IPS-15b (cell line): ENCODE measurements at regions not wholly inside any gene's neighbourhood (a gene's known extent, or its start where the extent isn't known, plus 50 kb on each side); places are given as distances from the start of the nearest gene placed in this dataset.
"Not testable (repeated sequence)": the region's sequence is repeated elsewhere in the genome, so short reads cannot be mapped to it uniquely, and the experiment has no call there.

Experiments used
- H3K27me3 ChIP-seq: one replicate; pipeline ENCODE4 v1.6.1; 2013; ENCODE audit warnings: low read length; ENCODE audit not compliant: control insufficient read depth, insufficient read depth
- H3K36me3 ChIP-seq: one replicate; pipeline ENCODE4 v1.6.1; 2013; ENCODE audit warnings: low read length; ENCODE audit not compliant: control insufficient read depth, insufficient read depth
- H3K4me1 ChIP-seq: one replicate; pipeline ENCODE4 v1.6.1; 2013; ENCODE audit warnings: mild to moderate bottlenecking, low read length; ENCODE audit not compliant: control insufficient read depth, insufficient read depth
- H3K4me3 ChIP-seq: one replicate; pipeline ENCODE4 v1.5.1; 2013; ENCODE audit warnings: low read depth, low read length
- H3K9ac ChIP-seq: one replicate; pipeline ENCODE4 v1.6.1; 2013; ENCODE audit warnings: low read depth, mild to moderate bottlenecking, low read length
- H3K9me3 ChIP-seq: one replicate; pipeline ENCODE4 v1.6.1; 2013; ENCODE audit warnings: mild to moderate bottlenecking, low read length; ENCODE audit not compliant: control insufficient read depth, insufficient read depth

- H3K27me3 ChIP-seq, result no peaks in the 10 kb centered on the region
- no peaks in the 10 kb centered on the region for H3K36me3 ChIP-seq
- no peak overlapping the region for H3K4me3 ChIP-seq
- H3K9ac ChIP-seq, result no peak overlapping the region
- no peaks in the 10 kb centered on the region for H3K9me3 ChIP-seq
- H3K4me1 ChIP-seq, result no peaks in the 10 kb centered on the region
Observed at GRCh38 chr10:6689036-6689435, 109.0 kb upstream of the PRKCQ start.

- Histone ChIP-seq H3K9ac (no peak overlapping the region), H3K36me3 (no peaks in the 10 kb centered on the region), H3K4me3 (no peak overlapping the region), H3K4me1 (peaks cover 4% of the 10 kb centered on the region), H3K27me3 (no peaks in the 10 kb centered on the region), H3K9me3 (no peaks in the 10 kb centered on the region)
Observed at GRCh38 chr10:6680735-6681134, 100.7 kb upstream of the PRKCQ start.

DNA sequence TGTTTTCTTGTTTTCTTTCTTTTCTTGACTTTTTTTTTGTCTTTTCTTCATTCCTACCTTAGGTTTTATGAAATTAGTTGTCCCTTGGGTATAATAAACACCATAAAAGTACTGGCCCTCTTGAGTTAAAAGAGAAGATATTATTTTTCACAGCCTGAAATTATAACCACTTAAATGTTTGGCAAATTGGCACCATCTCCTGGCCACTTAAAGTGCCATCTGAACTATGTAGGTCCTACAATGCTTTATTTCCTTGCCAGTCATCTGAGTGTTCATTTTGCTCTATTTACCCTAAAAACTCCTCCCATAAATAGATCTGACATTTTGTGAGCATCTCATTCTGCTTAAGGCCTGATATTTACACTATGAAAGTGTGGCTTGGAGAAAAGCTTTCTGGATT is 98.9 kb upstream of the PRKCQ start:
- no peaks in the 10 kb centered on the region for H3K36me3 ChIP-seq
- no peaks in the 10 kb centered on the region for H3K9me3 ChIP-seq
- no peak overlapping the region for H3K4me3 ChIP-seq
- peaks cover 4% of the 10 kb centered on the region for H3K4me1 ChIP-seq
- no peak overlapping the region for H3K9ac ChIP-seq
- no peaks in the 10 kb centered on the region for H3K27me3 ChIP-seq

DNA sequence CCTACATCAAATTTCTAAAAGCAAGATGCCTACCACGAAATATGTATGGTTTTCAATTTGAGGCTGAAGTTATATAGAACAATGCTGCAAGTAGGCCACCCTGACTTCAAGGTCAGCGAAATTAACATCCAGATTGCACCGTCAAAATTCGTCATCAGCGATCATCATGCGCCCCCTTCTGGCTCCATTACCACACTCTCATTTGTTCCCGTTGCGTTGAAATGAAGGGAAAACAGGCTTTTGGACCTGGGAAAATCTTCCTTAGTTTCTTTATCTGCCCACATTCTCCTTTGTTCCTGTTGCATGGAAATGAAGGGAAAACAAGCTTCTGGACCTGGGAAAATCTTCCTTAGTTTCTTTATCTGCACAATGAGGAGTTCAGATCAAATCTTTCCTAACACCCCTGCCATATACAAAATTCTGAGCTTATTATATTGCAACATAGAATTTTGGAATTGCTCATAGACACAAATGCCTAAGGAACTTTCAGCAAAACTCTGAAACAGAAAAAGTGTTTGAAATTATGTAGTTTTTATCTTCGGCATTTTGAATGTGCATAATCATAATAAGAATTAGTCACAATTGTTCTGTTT is 98.2 kb upstream of the PRKCQ start:
- peaks cover 4% of the 10 kb centered on the region for H3K4me1 ChIP-seq
- H3K9ac ChIP-seq, result no peak overlapping the region
- no peaks in the 10 kb centered on the region for H3K36me3 ChIP-seq
- no peaks in the 10 kb centered on the region for H3K27me3 ChIP-seq
- H3K4me3 ChIP-seq, result no peak overlapping the region
- no peaks in the 10 kb centered on the region for H3K9me3 ChIP-seq

DNA sequence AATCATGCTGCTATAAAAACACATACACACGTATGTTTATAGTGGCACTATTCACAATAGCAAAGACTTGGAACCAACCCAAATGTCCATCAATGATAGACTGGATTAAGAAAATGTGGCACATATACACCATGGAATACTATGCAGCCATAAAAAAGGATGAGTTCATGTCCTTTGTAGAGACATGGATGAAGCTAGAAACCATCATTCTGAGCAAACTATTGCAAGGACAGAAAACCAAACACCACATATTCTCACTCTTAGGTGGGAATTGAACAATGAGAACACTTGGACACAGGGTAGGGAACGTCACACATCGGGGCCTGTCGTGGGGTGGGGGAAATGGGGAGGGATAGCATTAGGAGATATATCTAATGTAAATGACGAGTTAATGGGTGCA is 97.1 kb upstream of the PRKCQ start:
- H3K4me1 ChIP-seq, H3K36me3 ChIP-seq, H3K9me3 ChIP-seq, H3K4me3 ChIP-seq, H3K27me3 ChIP-seq, H3K9ac ChIP-seq: not testable (repeated sequence)

GRCh38 chr10:6674291-6674690 is 94.2 kb upstream of the PRKCQ start:
- H3K4me3 ChIP-seq, result no peak overlapping the region

GRCh38 chr10:6671976-6672375 is 91.9 kb upstream of the PRKCQ start:
- Histone ChIP-seq H3K4me3 (no peak overlapping the region), H3K27me3 (no peaks in the 10 kb centered on the region), H3K36me3 (no peaks in the 10 kb centered on the region), H3K4me1 (no peaks in the 10 kb centered on the region), H3K9me3 (no peaks in the 10 kb centered on the region), H3K9ac (no peak overlapping the region)

More at GRCh38 chr10:6674291-6674690, 94.2 kb upstream of the PRKCQ start:
- H3K4me1 ChIP-seq, result no peaks in the 10 kb centered on the region
- no peak overlapping the region for H3K9ac ChIP-seq
- H3K36me3 ChIP-seq, result no peaks in the 10 kb centered on the region
- no peaks in the 10 kb centered on the region for H3K9me3 ChIP-seq
- H3K27me3 ChIP-seq, result no peaks in the 10 kb centered on the region

- Histone ChIP-seq H3K4me3 (no peak overlapping the region), H3K9me3 (no peaks in the 10 kb centered on the region), H3K36me3 (no peaks in the 10 kb centered on the region), H3K9ac (no peak overlapping the region), H3K27me3 (no peaks in the 10 kb centered on the region), H3K4me1 (no peaks in the 10 kb centered on the region)
Observed at GRCh38 chr10:6669269-6669859, 89.3 kb upstream of the PRKCQ start.

DNA sequence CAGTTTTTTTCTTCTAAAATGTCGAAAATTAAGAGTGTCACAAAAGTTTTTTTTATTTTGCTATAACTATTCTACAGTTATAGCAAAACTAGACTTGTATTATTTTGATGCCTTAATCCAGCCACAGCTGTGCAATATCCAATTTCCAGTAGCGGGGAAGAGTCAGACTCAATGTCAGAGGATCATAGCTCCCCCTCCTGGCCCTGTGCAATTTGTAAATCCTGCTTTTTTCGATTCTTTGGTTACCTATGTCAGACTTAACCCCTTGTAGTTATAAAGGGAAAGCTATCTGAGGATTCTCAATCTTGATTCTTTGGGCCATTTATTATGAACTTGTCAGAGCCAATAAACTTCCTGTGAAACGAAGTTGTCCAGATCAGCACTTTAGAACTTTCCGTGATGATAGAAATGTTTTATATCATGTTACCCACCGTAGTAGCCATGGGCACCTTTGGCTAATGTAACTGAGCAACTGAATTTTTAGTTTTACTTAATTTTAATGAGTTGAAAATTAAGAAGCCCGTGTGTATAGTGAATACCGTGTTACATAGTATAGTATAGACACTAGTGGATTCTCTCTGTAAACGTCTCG is 87.7 kb upstream of the PRKCQ start:
- Histone ChIP-seq H3K27me3 (no peaks in the 10 kb centered on the region), H3K4me3 (no peak overlapping the region), H3K9me3 (no peaks in the 10 kb centered on the region), H3K9ac (no peak overlapping the region), H3K4me1 (no peaks in the 10 kb centered on the region), H3K36me3 (no peaks in the 10 kb centered on the region)

- Histone ChIP-seq H3K9me3 (no peaks in the 10 kb centered on the region), H3K9ac (no peak overlapping the region), H3K4me3 (no peak overlapping the region), H3K27me3 (no peaks in the 10 kb centered on the region), H3K4me1 (no peaks in the 10 kb centered on the region), H3K36me3 (no peaks in the 10 kb centered on the region)
Observed at GRCh38 chr10:6667150-6667549, 87.1 kb upstream of the PRKCQ start.

GRCh38 chr10:6665847-6666246 is 85.8 kb upstream of the PRKCQ start:
- H3K4me1 ChIP-seq, result no peaks in the 10 kb centered on the region
- no peaks in the 10 kb centered on the region for H3K36me3 ChIP-seq
- H3K4me3 ChIP-seq, result no peak overlapping the region
- H3K9ac ChIP-seq, result no peak overlapping the region
- no peaks in the 10 kb centered on the region for H3K27me3 ChIP-seq
- H3K9me3 ChIP-seq, result no peaks in the 10 kb centered on the region

GRCh38 chr10:6660460-6660859 is 80.4 kb upstream of the PRKCQ start:
- Histone ChIP-seq H3K27me3 (no peaks in the 10 kb centered on the region), H3K4me3 (no peak overlapping the region), H3K9me3 (no peaks in the 10 kb centered on the region), H3K36me3 (no peaks in the 10 kb centered on the region), H3K9ac (no peak overlapping the region), H3K4me1 (no peaks in the 10 kb centered on the region)
